Psoas muscle (tissue), 7 donors: ENCODE measurements at regions not wholly inside any gene's neighbourhood (a gene's known extent, or its start where the extent isn't known, plus 50 kb on each side); places are given as distances from the start of the nearest gene placed in this dataset.

Experiments
- ATAC-seq, 4 donors: fragments of 200-7000 bp; cut with Tn5 transposase; one replicate each; pipeline ENCODE4 v1.9.1; 2020; ENCODE audit warnings: moderate library complexity in 3 of 4, mild to moderate bottlenecking in 2 of 4
- DNase-seq, 2 donors: peaks; one replicate each; pipeline ENCODE4 v3.0.0-alpha.2; 2020
- H3K27ac ChIP-seq: fragments of 200-600 bp; one replicate; pipeline ENCODE4 v1.8.0; 2022
- H3K27me3 ChIP-seq, 3 donors: fragments of 200-600 bp in 1 of 3; one replicate each; pipeline versions ENCODE4 v1.6.1 to v1.8.0; 2013 to 2022; ENCODE audit warnings: low read length in 2 of 3, mild to moderate bottlenecking in 2 of 3, moderate library complexity in 1 of 3; ENCODE audit not compliant: insufficient read depth in 3 of 3
- H3K36me3 ChIP-seq, 2 donors: fragments of 200-600 bp in 1 of 2; one replicate each; pipeline versions ENCODE4 v1.6.1 to v1.8.0; 2013 to 2022; ENCODE audit warnings: low read depth in 1 of 2, mild to moderate bottlenecking in 1 of 2, moderate library complexity in 1 of 2; ENCODE audit not compliant: insufficient read depth in 1 of 2
- H3K4me1 ChIP-seq: fragments of 200-600 bp; one replicate; pipeline ENCODE4 v1.8.0; 2022
- H3K4me3 ChIP-seq: fragments of 200-600 bp; one replicate; pipeline ENCODE4 v1.8.0; 2022; ENCODE audit warnings: mild to moderate bottlenecking
- H3K9me3 ChIP-seq: fragments of 200-600 bp; one replicate; pipeline ENCODE4 v1.8.0; 2022
- WGBS, 3 donors: extraction: QIAGEN DNeasy Blood & Tissue Kit; methylation state at CpG; one replicate each; pipeline versions ENCODE4 v1.1.6 to v1.1.7; 2013; 5-methylcytosine and 5-hydroxymethylcytosine counted together
- intact Hi-C, 2 donors: fragments of 100-400 bp; cut with DNase I; formaldehyde crosslinking; loops; one replicate each; pipeline versions ENCODE4 v1.11.0 to v1.14.2; 2022
- TF ChIP-seq, protein P1 (sequence below): fragments of 200-600 bp; IDR thresholded peaks from one replicate; pipeline ENCODE4 v1.8.0; 2022; ENCODE audit warnings: antibody characterized with exemption
- donor health status: healthy with polysubstance abuse.
- donor health status: DM: no; HTN: no; CAD: no; lungs with moderate emphysema.
- donor health status: Bipolar disorder and iron deficiency.
- donor health status: healthy.
- donor health status: DM: yes; HTN: yes; CAD: no.
- donor health status: DM: no; HTN: no; CAD: no.
- donor health status: DM: yes; HTN: yes; CAD: no.

DNA sequence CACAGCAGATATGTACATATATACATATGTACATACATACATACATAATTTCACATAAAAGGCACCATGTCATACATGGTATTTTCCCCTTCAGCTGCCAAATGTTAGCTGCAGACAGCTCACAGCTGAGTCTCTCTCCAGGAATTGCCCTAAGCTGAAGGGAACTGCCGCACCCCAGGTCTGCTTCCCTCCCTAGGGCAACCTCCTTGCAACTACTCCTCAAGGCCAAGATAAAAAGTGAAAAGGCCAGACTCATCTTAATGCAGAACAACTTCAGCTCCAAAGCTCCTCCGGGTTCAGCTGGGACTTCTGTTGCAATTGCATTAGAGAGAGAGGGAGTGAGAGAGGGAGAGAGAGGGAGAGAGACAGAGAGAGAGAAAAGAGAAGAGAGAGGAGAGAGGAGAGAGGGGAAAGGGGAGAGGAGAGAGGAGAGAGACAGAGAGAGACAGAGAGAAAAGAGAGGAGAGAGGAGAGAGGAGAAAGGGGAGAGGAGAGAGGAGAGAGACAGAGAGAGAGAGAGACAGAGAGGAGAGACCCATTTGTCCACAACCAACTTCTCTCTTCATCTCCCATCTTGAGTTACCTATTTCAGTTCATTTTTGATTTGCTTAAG, 143.4 kb upstream of the HES1 start:
- H3K27ac ChIP-seq: no peak overlapping the region
- intact Hi-C loops: no loop called here
- no peak for DNase-seq
- 73 to 80% (median 75%) methylated on average over 2 of the region's 2 CpGs for WGBS, 3 donors
- H3K9me3 ChIP-seq: no peaks in the 10 kb centered on the region
- TF ChIP-seq, protein P1, sequence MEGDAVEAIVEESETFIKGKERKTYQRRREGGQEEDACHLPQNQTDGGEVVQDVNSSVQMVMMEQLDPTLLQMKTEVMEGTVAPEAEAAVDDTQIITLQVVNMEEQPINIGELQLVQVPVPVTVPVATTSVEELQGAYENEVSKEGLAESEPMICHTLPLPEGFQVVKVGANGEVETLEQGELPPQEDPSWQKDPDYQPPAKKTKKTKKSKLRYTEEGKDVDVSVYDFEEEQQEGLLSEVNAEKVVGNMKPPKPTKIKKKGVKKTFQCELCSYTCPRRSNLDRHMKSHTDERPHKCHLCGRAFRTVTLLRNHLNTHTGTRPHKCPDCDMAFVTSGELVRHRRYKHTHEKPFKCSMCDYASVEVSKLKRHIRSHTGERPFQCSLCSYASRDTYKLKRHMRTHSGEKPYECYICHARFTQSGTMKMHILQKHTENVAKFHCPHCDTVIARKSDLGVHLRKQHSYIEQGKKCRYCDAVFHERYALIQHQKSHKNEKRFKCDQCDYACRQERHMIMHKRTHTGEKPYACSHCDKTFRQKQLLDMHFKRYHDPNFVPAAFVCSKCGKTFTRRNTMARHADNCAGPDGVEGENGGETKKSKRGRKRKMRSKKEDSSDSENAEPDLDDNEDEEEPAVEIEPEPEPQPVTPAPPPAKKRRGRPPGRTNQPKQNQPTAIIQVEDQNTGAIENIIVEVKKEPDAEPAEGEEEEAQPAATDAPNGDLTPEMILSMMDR: no peak
- no peaks in the 10 kb centered on the region for H3K27me3 ChIP-seq
- H3K36me3 ChIP-seq: no peaks in the 10 kb centered on the region
- no peak overlapping the region for H3K4me3 ChIP-seq
- H3K4me1 ChIP-seq: peaks cover 20% of the 10 kb centered on the region
- no peak for ATAC-seq

- TF ChIP-seq, protein P1: no peak
- ATAC-seq: no peak
- intact Hi-C loops: loop anchor here (5.0 kb wide), 5 partner anchors 124 to 326 kb away; partner anchors contain the start of gene HES1 (in 1 of the 2)
Observed at GRCh38 chr3:193996221-193996620, 139.7 kb upstream of the HES1 start.

DNA sequence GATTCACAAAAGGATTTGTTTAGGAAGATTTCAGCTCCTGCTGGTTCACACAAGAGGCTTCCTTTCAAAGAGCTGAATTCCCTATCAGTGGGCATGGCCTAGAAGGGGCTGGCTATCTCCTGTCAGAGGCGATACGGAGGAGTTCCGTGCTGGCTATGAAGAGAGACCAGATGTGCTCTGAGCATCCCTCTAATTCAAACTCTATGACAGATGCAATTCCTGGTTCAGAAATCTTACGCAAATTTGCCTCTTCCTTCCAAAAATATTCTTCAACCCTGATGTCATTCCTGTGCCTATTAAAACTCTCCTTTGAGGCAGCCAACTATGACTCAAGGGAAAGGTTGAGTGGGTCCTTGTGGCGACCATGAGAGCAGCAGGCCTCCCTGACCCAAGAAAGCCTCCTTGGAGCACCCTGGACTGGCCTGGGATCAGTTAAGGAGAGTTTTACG, 139.3 kb upstream of the HES1 start:
- Histone ChIP-seq H3K4me1 (peaks cover 45% of the 10 kb centered on the region), H3K4me3 (no peak overlapping the region), H3K27ac (peak overlapping the region; percentile 84), H3K9me3 (no peaks in the 10 kb centered on the region), H3K27me3 (no peaks in the 10 kb centered on the region), H3K36me3 (no peaks in the 10 kb centered on the region)
- TF ChIP-seq, protein P1: no peak
- no peak for DNase-seq
- intact Hi-C loops: loop anchor here (5.0 kb wide), 5 partner anchors 124 to 326 kb away; partner anchors contain the start of gene HES1 (in 1 of the 2)
- ATAC-seq: peak in 2 of 4 donors; percentile 11 to 12
- 50 to 74% (median 60%) methylated on average over 6 of the region's 6 CpGs for WGBS, 3 donors

More at GRCh38 chr3:193996221-193996620, 139.7 kb upstream of the HES1 start:
- DNase-seq: no peak
- Histone ChIP-seq H3K27me3 (no peaks in the 10 kb centered on the region), H3K27ac (no peak overlapping the region), H3K9me3 (no peaks in the 10 kb centered on the region), H3K4me3 (no peak overlapping the region), H3K36me3 (no peaks in the 10 kb centered on the region), H3K4me1 (peaks cover 45% of the 10 kb centered on the region)
- 84 to 89% (median 87%) methylated on average over 7 of the region's 7 CpGs for WGBS, 3 donors

DNA sequence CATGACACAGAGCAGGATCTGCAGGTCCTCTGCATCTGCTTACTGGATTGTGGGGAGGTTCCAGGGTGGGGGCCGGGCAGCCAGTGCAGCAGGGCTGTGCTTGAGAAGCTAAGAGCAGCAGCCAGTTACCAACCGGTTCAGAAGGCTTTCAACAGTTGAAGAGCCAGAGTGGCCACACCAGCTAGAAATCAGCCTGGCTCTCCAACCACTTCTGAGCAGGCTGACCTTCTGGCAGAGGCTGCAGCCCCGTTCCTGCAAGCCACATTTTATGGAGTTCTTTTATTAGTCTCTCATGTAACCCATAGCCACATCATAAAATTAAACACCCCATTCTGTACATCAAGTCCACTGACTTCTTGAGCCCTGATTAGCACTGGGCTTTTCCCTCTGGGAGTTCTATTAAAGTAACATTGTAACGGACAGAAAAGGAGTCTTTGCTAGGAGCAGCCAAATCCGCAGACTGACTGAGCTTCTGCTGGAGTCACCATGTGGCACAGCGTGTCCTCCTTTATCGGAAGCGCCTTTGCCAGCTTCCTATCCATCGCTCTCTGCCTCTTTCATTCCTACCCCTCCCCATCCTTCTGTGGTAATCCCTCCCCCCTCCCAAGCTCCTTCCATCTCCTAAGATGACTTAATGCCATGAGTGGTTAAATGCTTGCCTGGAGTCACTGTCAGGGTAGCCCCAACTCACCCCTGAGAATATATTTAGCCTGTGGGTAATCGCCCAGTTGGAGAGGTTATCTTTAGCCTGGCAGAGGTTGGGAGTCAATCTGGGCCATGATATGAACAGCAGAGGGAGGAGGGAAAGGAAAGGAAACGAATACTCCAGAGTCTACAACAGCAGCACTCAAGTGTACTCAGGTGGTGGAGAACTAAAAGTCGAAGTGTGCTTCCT, 138.5 kb upstream of the HES1 start:
- Histone ChIP-seq H3K27me3 (no peaks in the 10 kb centered on the region), H3K36me3 (no peaks in the 10 kb centered on the region), H3K27ac (peak overlapping the region; percentile 84), H3K9me3 (no peaks in the 10 kb centered on the region), H3K4me3 (no peak overlapping the region), H3K4me1 (peaks cover 47% of the 10 kb centered on the region)
- ATAC-seq (peak; percentile 80 to 90 (median 87)), DNase-seq (peak; percentile 32 to 77)
- WGBS, 3 donors: 20 to 32% (median 22%) methylated on average over 12 of the region's 12 CpGs
- intact Hi-C loops: loop anchor here (5.0 kb wide), 5 partner anchors 125 to 325 kb away; partner anchors contain the start of gene HES1 (in 1 of the 2)
- TF ChIP-seq, protein P1: no peak
